ENCODE measurements at regions not wholly inside any gene's neighbourhood (a gene's known extent, or its start where the extent isn't known, plus 50 kb on each side); places are given as distances from the start of the nearest gene placed in this dataset.

DNA sequence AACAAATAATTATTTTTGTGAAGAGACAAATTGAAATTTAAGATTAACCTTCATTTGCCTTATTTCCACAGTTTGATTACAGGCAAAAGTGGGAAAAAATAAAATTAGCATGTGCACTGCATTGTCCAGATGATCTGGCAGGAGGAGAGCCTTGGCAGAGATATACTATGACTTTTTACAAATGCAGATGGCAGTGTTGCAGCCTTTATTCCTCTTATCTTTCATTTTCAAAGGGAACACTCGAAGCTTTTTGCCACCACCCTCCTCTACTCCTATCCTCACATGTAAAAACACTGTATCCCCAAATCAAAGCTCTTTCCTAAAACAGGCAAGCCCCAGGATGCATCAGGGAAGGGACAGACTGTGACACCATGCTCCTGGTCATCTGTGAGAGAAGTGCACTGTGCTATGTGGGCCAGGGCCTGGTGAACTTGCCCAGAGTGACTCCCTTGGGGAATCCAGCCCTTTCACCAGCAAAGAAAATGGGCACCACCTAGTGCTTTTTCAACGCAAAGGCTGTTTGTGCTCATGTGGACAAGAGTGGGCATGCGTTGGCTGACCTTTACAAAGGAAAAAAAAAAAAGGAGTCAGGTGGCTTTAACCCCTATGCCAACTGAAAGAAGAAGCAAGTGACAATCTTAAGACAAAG lies 74.7 kb upstream of the ETAA1 start:
- Mint-ChIP-seq H3K27me3 (peaks cover 14% of the 10 kb centered on the region), H3K9me3 (ENCODE audit: insufficient read depth) (no peaks in the 10 kb centered on the region), H3K4me1 (no peaks in the 10 kb centered on the region), H3K27ac (no peak overlapping the region), H3K4me3 (no peak overlapping the region)
- no peak overlapping the region for H3K4me2 ChIP-seq (replicated peaks; ENCODE audit: low read depth, low read length, poor library complexity, severe bottlenecking)
- no peak for DNase-seq
- no peaks in the 10 kb centered on the region for H3K79me2 ChIP-seq (ENCODE audit: control insufficient read depth, insufficient read depth, low read length)
- no peak overlapping the region for H3K4me3 ChIP-seq (ENCODE audit: control extremely low read depth in 1 of 5, extremely low read depth in 1 of 5, insufficient read depth in 1 of 5, low read depth in 2 of 5, low read length in 4 of 5)
- no peak overlapping the region for H3K9ac ChIP-seq (ENCODE audit: low read length)
- H3K4me1 ChIP-seq (ENCODE audit: control insufficient read depth in 2 of 2, insufficient read depth in 2 of 2, low read length in 2 of 2) = no peaks in the 10 kb centered on the region
- no peaks in the 10 kb centered on the region for H3K9me3 ChIP-seq (ENCODE audit: control extremely low read depth in 1 of 3, control insufficient read depth in 2 of 3, insufficient read depth in 1 of 3, low read length in 2 of 3)
- intact Hi-C loops (cut with micrococcal nuclease) = no loop called here
- H3K36me3 ChIP-seq (replicated peaks in 1 of 2; ENCODE audit: control extremely low read depth in 1 of 2, control insufficient read depth in 1 of 2, extremely low read depth in 1 of 2, insufficient read depth in 2 of 2, low read length in 1 of 2) = no peaks in the 10 kb centered on the region
- 83% methylated on average over 3 of the region's 3 CpGs for WGBS (ENCODE audit: insufficient coverage)
- H3K27me3 ChIP-seq (replicated peaks in 1 of 4; ENCODE audit: control extremely low read depth in 1 of 4, control insufficient read depth in 3 of 4, insufficient read depth in 4 of 4, low read length in 3 of 4) = peaks cover 0 to 3% (median 0%) of the 10 kb centered on the region in 4 experiments
- ChIA-PET CTCF (no interaction called here), POLR2A (no interaction called here)
- H2AFZ ChIP-seq (ENCODE audit: insufficient read depth, low read depth, low read length, poor library complexity, severe bottlenecking) = no peak overlapping the region
- TF ChIP-seq EZH2 (IDR thresholded peaks at IDR 0.05; ENCODE audit: borderline replicate concordance, insufficient read depth, low read depth, low read length, poor library complexity, severe bottlenecking) = no peak
- TF ChIP-seq, protein P1, sequence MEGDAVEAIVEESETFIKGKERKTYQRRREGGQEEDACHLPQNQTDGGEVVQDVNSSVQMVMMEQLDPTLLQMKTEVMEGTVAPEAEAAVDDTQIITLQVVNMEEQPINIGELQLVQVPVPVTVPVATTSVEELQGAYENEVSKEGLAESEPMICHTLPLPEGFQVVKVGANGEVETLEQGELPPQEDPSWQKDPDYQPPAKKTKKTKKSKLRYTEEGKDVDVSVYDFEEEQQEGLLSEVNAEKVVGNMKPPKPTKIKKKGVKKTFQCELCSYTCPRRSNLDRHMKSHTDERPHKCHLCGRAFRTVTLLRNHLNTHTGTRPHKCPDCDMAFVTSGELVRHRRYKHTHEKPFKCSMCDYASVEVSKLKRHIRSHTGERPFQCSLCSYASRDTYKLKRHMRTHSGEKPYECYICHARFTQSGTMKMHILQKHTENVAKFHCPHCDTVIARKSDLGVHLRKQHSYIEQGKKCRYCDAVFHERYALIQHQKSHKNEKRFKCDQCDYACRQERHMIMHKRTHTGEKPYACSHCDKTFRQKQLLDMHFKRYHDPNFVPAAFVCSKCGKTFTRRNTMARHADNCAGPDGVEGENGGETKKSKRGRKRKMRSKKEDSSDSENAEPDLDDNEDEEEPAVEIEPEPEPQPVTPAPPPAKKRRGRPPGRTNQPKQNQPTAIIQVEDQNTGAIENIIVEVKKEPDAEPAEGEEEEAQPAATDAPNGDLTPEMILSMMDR (IDR thresholded peaks at IDR 0.05) = no peak
- H3K27ac ChIP-seq (ENCODE audit: low read length in 2 of 2) = no peak overlapping the region
- H4K20me1 ChIP-seq (ENCODE audit: control insufficient read depth, insufficient read depth, low read length, poor library complexity, severe bottlenecking) = no peaks in the 10 kb centered on the region
- no peak for ATAC-seq (ENCODE audit: low read depth)

DNA sequence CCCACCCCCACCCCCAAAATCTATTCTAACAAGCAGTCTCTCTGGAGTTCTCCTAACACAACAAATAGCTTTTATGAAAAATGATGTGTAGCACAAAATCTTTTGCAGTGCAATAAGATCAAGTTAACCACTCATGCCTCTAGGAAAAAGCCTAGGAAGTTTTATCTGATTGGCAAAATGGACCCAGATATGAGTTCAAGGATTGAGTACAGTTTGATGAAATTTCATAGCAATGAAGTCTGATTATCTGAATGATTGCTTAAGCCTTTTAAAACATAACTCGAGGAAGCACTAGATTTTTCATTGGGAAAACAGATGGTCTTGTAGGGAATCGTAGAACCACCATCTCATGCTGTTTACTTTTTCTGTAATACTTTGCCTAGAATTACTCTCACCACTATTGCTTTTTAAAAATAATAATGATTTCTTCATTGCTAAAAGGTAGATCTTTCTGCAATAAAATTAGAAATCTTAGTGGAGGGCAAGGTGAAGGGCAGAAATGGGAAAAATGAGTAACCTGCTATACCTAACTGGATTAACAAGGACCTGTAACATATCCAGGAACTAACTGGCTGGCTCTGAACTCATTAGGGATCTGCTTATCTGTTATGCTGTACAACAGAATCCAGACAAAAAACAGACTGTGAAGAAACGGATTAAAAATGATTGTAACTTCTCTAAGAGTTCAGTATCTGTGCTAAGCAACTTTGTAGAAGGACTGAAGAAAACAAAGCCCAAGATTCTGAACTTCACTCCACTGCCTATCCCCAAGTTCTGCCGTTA lies 73.7 kb upstream of the ETAA1 start:
- ATAC-seq (ENCODE audit: low read depth) (no peak), DNase-seq (no peak)
- intact Hi-C loops (cut with micrococcal nuclease) = no loop called here
- no peak overlapping the region for H3K4me3 ChIP-seq (ENCODE audit: control extremely low read depth in 1 of 5, extremely low read depth in 1 of 5, insufficient read depth in 1 of 5, low read depth in 2 of 5, low read length in 4 of 5)
- no peaks in the 10 kb centered on the region for H3K9me3 ChIP-seq (ENCODE audit: control extremely low read depth in 1 of 3, control insufficient read depth in 2 of 3, insufficient read depth in 1 of 3, low read length in 2 of 3)
- ChIA-PET CTCF (no interaction called here), POLR2A (no interaction called here)
- Mint-ChIP-seq H3K27ac (no peak overlapping the region), H3K9me3 (ENCODE audit: insufficient read depth) (no peaks in the 10 kb centered on the region), H3K4me1 (no peaks in the 10 kb centered on the region), H3K27me3 (peaks cover 14% of the 10 kb centered on the region), H3K4me3 (no peak overlapping the region)
- H3K4me2 ChIP-seq (replicated peaks; ENCODE audit: low read depth, low read length, poor library complexity, severe bottlenecking) = no peak overlapping the region
- H3K79me2 ChIP-seq (ENCODE audit: control insufficient read depth, insufficient read depth, low read length) = no peaks in the 10 kb centered on the region
- no peak overlapping the region for H2AFZ ChIP-seq (ENCODE audit: insufficient read depth, low read depth, low read length, poor library complexity, severe bottlenecking)
- H3K4me1 ChIP-seq (ENCODE audit: control insufficient read depth in 2 of 2, insufficient read depth in 2 of 2, low read length in 2 of 2) = no peaks in the 10 kb centered on the region
- no peaks in the 10 kb centered on the region for H4K20me1 ChIP-seq (ENCODE audit: control insufficient read depth, insufficient read depth, low read length, poor library complexity, severe bottlenecking)
- no peak overlapping the region for H3K27ac ChIP-seq (ENCODE audit: low read length in 2 of 2)
- no CpG with 5 or more reads among the region's 4 CpGs for WGBS (ENCODE audit: insufficient coverage)
- H3K27me3 ChIP-seq (replicated peaks in 1 of 4; ENCODE audit: control extremely low read depth in 1 of 4, control insufficient read depth in 3 of 4, insufficient read depth in 4 of 4, low read length in 3 of 4) = peaks cover 0 to 3% (median 0%) of the 10 kb centered on the region in 4 experiments
- TF ChIP-seq EZH2 (IDR thresholded peaks at IDR 0.05; ENCODE audit: borderline replicate concordance, insufficient read depth, low read depth, low read length, poor library complexity, severe bottlenecking) = no peak
- TF ChIP-seq, protein P1 (IDR thresholded peaks at IDR 0.05) = no peak
- no peaks in the 10 kb centered on the region for H3K36me3 ChIP-seq (replicated peaks in 1 of 2; ENCODE audit: control extremely low read depth in 1 of 2, control insufficient read depth in 1 of 2, extremely low read depth in 1 of 2, insufficient read depth in 2 of 2, low read length in 1 of 2)
- no peak overlapping the region for H3K9ac ChIP-seq (ENCODE audit: low read length)
